HL-60 (cell line): ENCODE measurements at regions not wholly inside any gene's neighbourhood (a gene's known extent, or its start where the extent isn't known, plus 50 kb on each side); places are given as distances from the start of the nearest gene placed in this dataset.
A peak's percentile ranks its signal among the peaks of the same experiment; 100 is the strongest.

Experiments
- DNase-seq, 2 experiments: peaks; one replicate each; pipeline ENCODE4 v3.0.0-alpha.2; 2010 to 2020; ENCODE audit warnings: low read depth in 1 of 2, low spot score in 1 of 2
- H3K27ac ChIP-seq: fragments of 250-450 bp; sonication (Bioruptor Pico); replicated peaks from 2 replicates; pipeline ENCODE4 v1.5.1; 2020; ENCODE audit warnings: mild to moderate bottlenecking, moderate library complexity
- H3K27me3 ChIP-seq: fragments of 250-450 bp; sonication (Bioruptor Pico); 2 replicates; pipeline ENCODE4 v1.5.1; 2021; ENCODE audit warnings: mild to moderate bottlenecking, moderate library complexity; ENCODE audit not compliant: insufficient read depth, poor library complexity, severe bottlenecking
- H3K4me3 ChIP-seq: replicated peaks from 2 replicates; pipeline ENCODE4 v1.5.1; 2011; ENCODE audit warnings: mild to moderate bottlenecking, control low read depth, low read length; ENCODE audit not compliant: insufficient read depth
- GABPA ChIP-seq: IDR thresholded peaks from 2 replicates; pipeline ENCODE4 v1.6.1; 2012; ENCODE audit warnings: low read depth
- POLR2AphosphoS5 ChIP-seq: IDR thresholded peaks from 2 replicates; pipeline ENCODE4 v1.6.1; 2012; ENCODE audit warnings: low read depth
- REST ChIP-seq: IDR thresholded peaks from 2 replicates; pipeline ENCODE4 v1.6.1; 2012; ENCODE audit warnings: low read depth; ENCODE audit not compliant: insufficient replicate concordance
- SPI1 ChIP-seq: IDR thresholded peaks from 2 replicates; pipeline ENCODE4 v1.6.1; 2012; ENCODE audit warnings: low read depth, mild to moderate bottlenecking, borderline replicate concordance
- TF ChIP-seq, protein P1 (sequence below): IDR thresholded peaks from one replicate; pipeline ENCODE4 v1.5.1; 2011; ENCODE audit warnings: low read length, control low read depth, inconsistent platforms; ENCODE audit not compliant: insufficient read depth

- Histone ChIP-seq H3K4me3 (no peak overlapping the region), H3K27ac (no peak overlapping the region), H3K27me3 (no peaks in the 10 kb centered on the region)
- TF ChIP-seq SPI1: no peak
- no peak for TF ChIP-seq POLR2AphosphoS5
- TF ChIP-seq GABPA: no peak
- no peak for TF ChIP-seq REST
- TF ChIP-seq, protein P1, sequence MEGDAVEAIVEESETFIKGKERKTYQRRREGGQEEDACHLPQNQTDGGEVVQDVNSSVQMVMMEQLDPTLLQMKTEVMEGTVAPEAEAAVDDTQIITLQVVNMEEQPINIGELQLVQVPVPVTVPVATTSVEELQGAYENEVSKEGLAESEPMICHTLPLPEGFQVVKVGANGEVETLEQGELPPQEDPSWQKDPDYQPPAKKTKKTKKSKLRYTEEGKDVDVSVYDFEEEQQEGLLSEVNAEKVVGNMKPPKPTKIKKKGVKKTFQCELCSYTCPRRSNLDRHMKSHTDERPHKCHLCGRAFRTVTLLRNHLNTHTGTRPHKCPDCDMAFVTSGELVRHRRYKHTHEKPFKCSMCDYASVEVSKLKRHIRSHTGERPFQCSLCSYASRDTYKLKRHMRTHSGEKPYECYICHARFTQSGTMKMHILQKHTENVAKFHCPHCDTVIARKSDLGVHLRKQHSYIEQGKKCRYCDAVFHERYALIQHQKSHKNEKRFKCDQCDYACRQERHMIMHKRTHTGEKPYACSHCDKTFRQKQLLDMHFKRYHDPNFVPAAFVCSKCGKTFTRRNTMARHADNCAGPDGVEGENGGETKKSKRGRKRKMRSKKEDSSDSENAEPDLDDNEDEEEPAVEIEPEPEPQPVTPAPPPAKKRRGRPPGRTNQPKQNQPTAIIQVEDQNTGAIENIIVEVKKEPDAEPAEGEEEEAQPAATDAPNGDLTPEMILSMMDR: no peak
- no peak for DNase-seq
Observed at GRCh38 chr18:42670860-42671259, 444.6 kb downstream of the RIT2 start.

DNA sequence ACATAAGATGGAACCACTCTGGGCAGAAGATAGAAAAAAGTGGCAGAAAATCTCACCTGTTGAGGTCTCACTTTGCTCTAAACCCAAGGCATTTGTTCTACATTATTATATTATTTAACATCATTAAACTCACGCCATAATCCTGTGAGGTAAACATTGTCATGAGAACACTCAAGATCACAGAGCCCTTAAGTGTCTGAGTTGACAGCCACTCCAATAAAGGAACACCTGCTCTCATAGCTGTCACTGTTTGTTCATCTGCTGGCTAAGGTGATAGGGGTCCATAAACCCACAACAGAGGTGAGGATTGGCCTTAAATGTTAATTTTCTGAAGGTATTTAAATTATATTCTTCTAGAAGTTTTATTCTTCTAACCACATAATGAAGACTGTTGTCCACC is 439.7 kb downstream of the RIT2 start:
- Histone ChIP-seq H3K27ac (no peak overlapping the region), H3K4me3 (no peak overlapping the region), H3K27me3 (no peaks in the 10 kb centered on the region)
- TF ChIP-seq GABPA: no peak
- TF ChIP-seq, protein P1: no peak
- TF ChIP-seq SPI1: no peak
- no peak for DNase-seq

DNA sequence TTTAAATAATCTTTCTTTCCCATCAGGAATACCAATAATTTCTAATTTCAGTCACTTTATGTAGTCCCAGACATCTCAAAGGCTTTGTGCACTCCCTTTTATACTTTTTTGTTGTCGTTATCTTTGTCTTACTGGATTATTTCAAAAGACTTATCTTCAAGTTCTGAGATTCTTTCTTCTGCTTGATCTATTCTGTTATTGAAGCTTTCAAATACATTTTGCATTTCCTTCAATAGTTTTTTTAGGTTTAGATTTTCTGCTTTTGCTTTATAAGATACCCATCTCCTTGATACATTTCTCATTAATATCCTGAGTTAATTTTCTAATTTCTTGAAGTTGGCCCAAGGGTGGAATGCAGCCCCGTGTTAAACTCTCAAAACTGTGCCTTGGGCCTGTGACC is 432.4 kb downstream of the RIT2 start:
- Histone ChIP-seq H3K27me3 (no peaks in the 10 kb centered on the region), H3K4me3 (no peak overlapping the region), H3K27ac (peak overlapping the region; percentile 54)
- TF ChIP-seq REST (no peak), GABPA (no peak), SPI1 (no peak), POLR2AphosphoS5 (no peak)
- TF ChIP-seq, protein P1: no peak
- DNase-seq: no peak

DNA sequence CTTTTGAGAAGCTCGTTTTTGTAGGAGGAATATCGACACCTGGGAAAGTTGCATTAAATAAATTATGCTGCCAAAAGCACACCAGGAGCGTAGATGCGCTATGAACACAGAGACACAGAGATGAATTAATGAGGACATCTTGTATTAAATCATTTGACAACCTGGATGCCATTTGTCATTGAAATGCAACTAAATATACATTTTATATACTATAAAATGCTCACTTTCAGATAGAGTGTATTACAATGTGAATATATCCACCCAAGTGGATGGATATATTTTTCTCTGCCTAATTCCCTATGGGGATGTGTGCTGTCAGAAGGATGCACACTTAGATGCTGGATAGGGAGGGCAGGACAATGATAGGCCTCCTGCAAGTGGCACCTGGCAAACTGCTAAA is 426.2 kb downstream of the RIT2 start:
- no peak for DNase-seq
- no peaks in the 10 kb centered on the region for H3K27me3 ChIP-seq
- no peak overlapping the region for H3K27ac ChIP-seq
- TF ChIP-seq SPI1 (no peak), GABPA (no peak), POLR2AphosphoS5 (no peak)
- H3K4me3 ChIP-seq: no peak overlapping the region
